IMR-90 (cell line): ENCODE measurements at regions not wholly inside any gene's neighbourhood (a gene's known extent, or its start where the extent isn't known, plus 50 kb on each side); places are given as distances from the start of the nearest gene placed in this dataset.

Experiments used
- ATAC-seq: fragments of 200-7000 bp; cut with Tn5 transposase; 2 replicates; pipeline ENCODE4 v1.9.1; 2020; ENCODE audit warnings: low read depth, mild to moderate bottlenecking, moderate library complexity
- BruUV-seq: library from RNA; stranded (reverse); fragments of 400-500 nt; replicated peaks from 2 replicates; lab custom pipeline; 2021; lab: Mats Ljungman, UMichigan
- CTCF ChIA-PET: fragments of 300-600 bp; formaldehyde crosslinking; extraction: SDS; loops from one replicate; lab custom pipeline; 2021; ENCODE audit warnings: antibody characterized with exemption; lab: Yijun Ruan, JAX
- POLR2A ChIA-PET: fragments of 300-600 bp; sonication (Branson Sonifier 250); formaldehyde crosslinking; loops from one replicate; lab custom pipeline; 2022; ENCODE audit warnings: antibody characterized with exemption; ENCODE audit not compliant: unreplicated experiment; lab: Charles Lee
- DNase-seq: peaks from one replicate; pipeline ENCODE4 v3.0.0; 2013
- H2AFZ ChIP-seq: replicated peaks from 2 replicates; pipeline ENCODE3; 2013; ENCODE audit warnings: low read length, mild to moderate bottlenecking; ENCODE audit not compliant: poor library complexity
- H2AK5ac ChIP-seq: 2 replicates; pipeline ENCODE4 v1.6.1; 2013; ENCODE audit warnings: low read depth, low read length, inconsistent platforms
- H2AK9ac ChIP-seq: replicated peaks from 2 replicates; pipeline ENCODE3; 2013; ENCODE audit warnings: mild to moderate bottlenecking, low read depth, low read length, moderate library complexity; ENCODE audit not compliant: poor library complexity
- H2BK120ac ChIP-seq: 2 replicates; pipeline ENCODE4 v1.6.1; 2013; ENCODE audit warnings: low read depth, low read length, inconsistent platforms
- H2BK15ac ChIP-seq: 3 replicates; pipeline ENCODE4 v1.6.1; 2013; ENCODE audit warnings: low read depth, low read length, inconsistent platforms
- H2BK20ac ChIP-seq: 2 replicates; pipeline ENCODE4 v1.6.1; 2013; ENCODE audit warnings: low read depth, mild to moderate bottlenecking, inconsistent platforms, low read length, moderate library complexity
- H2BK5ac ChIP-seq: 2 replicates; pipeline ENCODE4 v1.6.1; 2013; ENCODE audit warnings: mild to moderate bottlenecking, low read depth, low read length, inconsistent platforms; ENCODE audit not compliant: poor library complexity, severe bottlenecking
- H3K14ac ChIP-seq: replicated peaks from 2 replicates; pipeline ENCODE4 v1.6.1; 2013; ENCODE audit warnings: low read depth, low read length, inconsistent platforms
- H3K18ac ChIP-seq: 2 replicates; pipeline ENCODE4 v1.6.1; 2013; ENCODE audit warnings: low read depth, low read length, control low read depth
- H3K23ac ChIP-seq: 2 replicates; pipeline ENCODE4 v1.6.1; 2013; ENCODE audit warnings: low read depth, low read length, inconsistent platforms
- H3K27ac ChIP-seq: 2 replicates; pipeline ENCODE4 v1.5.1; 2013; ENCODE audit warnings: mild to moderate bottlenecking, control low read depth, low read length; ENCODE audit not compliant: insufficient read depth
- H3K27me3 ChIP-seq: 2 replicates; pipeline ENCODE4 v1.6.1; 2013; ENCODE audit warnings: low read length; ENCODE audit not compliant: control insufficient read depth, insufficient read depth
- H3K36me3 ChIP-seq: 2 replicates; pipeline ENCODE4 v1.6.1; 2013; ENCODE audit warnings: low read length, mixed read lengths; ENCODE audit not compliant: control insufficient read depth, insufficient read depth
- H3K4ac ChIP-seq: 2 replicates; pipeline ENCODE4 v1.6.1; 2013; ENCODE audit warnings: low read depth, low read length, inconsistent platforms
- H3K4me1 ChIP-seq: 2 replicates; pipeline ENCODE4 v1.6.1; 2013; ENCODE audit warnings: low read length, mixed read lengths; ENCODE audit not compliant: control insufficient read depth, insufficient read depth
- H3K4me2 ChIP-seq: 2 replicates; pipeline ENCODE4 v1.6.1; 2013; ENCODE audit warnings: low read depth, mild to moderate bottlenecking, control low read depth, low read length, moderate library complexity
- H3K4me3 ChIP-seq: 2 replicates; pipeline ENCODE4 v1.5.1; 2013; ENCODE audit warnings: low read depth, mild to moderate bottlenecking, control low read depth, low read length, moderate library complexity; ENCODE audit not compliant: insufficient read depth
- H3K56ac ChIP-seq: 2 replicates; pipeline ENCODE4 v1.6.1; 2013; ENCODE audit warnings: low read length, inconsistent platforms; ENCODE audit not compliant: insufficient read depth; ENCODE audit errors: extremely low read depth
- H3K79me1 ChIP-seq, 2 experiments: 2 replicates each; pipeline ENCODE4 v1.6.1; 2013; ENCODE audit warnings: low read length in 2 of 2, inconsistent platforms in 1 of 2, low read depth in 1 of 2
- H3K9ac ChIP-seq: 2 replicates; pipeline ENCODE4 v1.6.1; 2013; ENCODE audit warnings: low read depth, low read length, control low read depth
- H3K9me1 ChIP-seq: 2 replicates; pipeline ENCODE4 v1.6.1; 2013; ENCODE audit warnings: low read length, inconsistent platforms; ENCODE audit not compliant: insufficient read depth
- H3K9me3 ChIP-seq: 2 replicates; pipeline ENCODE4 v1.6.1; 2013; ENCODE audit warnings: low read length; ENCODE audit not compliant: control insufficient read depth, insufficient read depth
- H4K20me1 ChIP-seq: 2 replicates; pipeline ENCODE4 v1.6.1; 2013; ENCODE audit warnings: low read length, inconsistent platforms; ENCODE audit not compliant: insufficient read depth
- H4K5ac ChIP-seq: 2 replicates; pipeline ENCODE4 v1.6.1; 2013; ENCODE audit warnings: mild to moderate bottlenecking, low read depth, low read length, control low read depth
- H4K8ac ChIP-seq, 2 experiments: 2 replicates each; pipeline ENCODE4 v1.6.1; 2013; ENCODE audit warnings: low read depth in 2 of 2, low read length in 2 of 2, control low read depth in 1 of 2, inconsistent platforms in 1 of 2
- H4K91ac ChIP-seq: 2 replicates; pipeline ENCODE4 v1.6.1; 2013; ENCODE audit warnings: low read depth, low read length, inconsistent platforms; ENCODE audit not compliant: insufficient read depth
- BHLHE40 ChIP-seq: fragments of 150-350 bp; IDR thresholded peaks from 2 replicates; pipeline ENCODE4 v1.6.1; 2016; ENCODE audit warnings: mild to moderate bottlenecking, low read depth, low read length
- CEBPB ChIP-seq: IDR thresholded peaks from 2 replicates; pipeline ENCODE4 v1.6.1; 2012; ENCODE audit warnings: low read depth, low read length, improper control_type of control experiment
- ELK1 ChIP-seq: fragments of 150-350 bp; IDR thresholded peaks from 2 replicates; pipeline ENCODE4 v1.6.1; 2016; ENCODE audit warnings: low read depth, mild to moderate bottlenecking, low read length, moderate library complexity, borderline replicate concordance
- FOS ChIP-seq: fragments of 150-350 bp; IDR thresholded peaks from 2 replicates; pipeline ENCODE4 v1.6.1; 2016; ENCODE audit warnings: low read depth, low read length
- MAZ ChIP-seq: IDR thresholded peaks from 2 replicates; pipeline ENCODE4 v1.6.1; 2012; ENCODE audit warnings: low read depth, mild to moderate bottlenecking, low read length, improper control_type of control experiment, moderate library complexity, borderline replicate concordance
- MXI1 ChIP-seq: IDR thresholded peaks from 2 replicates; pipeline ENCODE4 v1.6.1; 2012; ENCODE audit warnings: low read depth, mild to moderate bottlenecking, low read length, moderate library complexity, borderline replicate concordance
- NFE2L2 ChIP-seq: fragments of 150-350 bp; IDR thresholded peaks from 2 replicates; pipeline ENCODE4 v1.6.1; 2016; ENCODE audit warnings: low read depth, mild to moderate bottlenecking, low read length
- RAD21 ChIP-seq: IDR thresholded peaks from 2 replicates; pipeline ENCODE4 v1.6.1; 2012; ENCODE audit warnings: low read length, improper control_type of control experiment
- RFX5 ChIP-seq: IDR thresholded peaks from 2 replicates; pipeline ENCODE4 v1.8.0; 2012; ENCODE audit warnings: low read depth, mild to moderate bottlenecking, low read length, moderate library complexity
- USF2 ChIP-seq: fragments of 150-350 bp; IDR thresholded peaks from 2 replicates; pipeline ENCODE4 v1.6.1; 2017; ENCODE audit warnings: mild to moderate bottlenecking, antibody characterized with exemption, low read length, low read depth
- dilution Hi-C: fragments of 300-500 bp; cut with HindIII; formaldehyde crosslinking; loops from one replicate; pipeline ENCODE4 v1.14.3; 2018; ENCODE audit warnings: low sequenced_read_pairs; ENCODE audit not compliant: unreplicated experiment
- in situ Hi-C: fragments of 300-500 bp; cut with MboI; formaldehyde crosslinking; loops from 3 replicates; pipeline ENCODE4 v1.14.3; 2019; ENCODE audit warnings: low sequenced_read_pairs, inconsistent platforms, mixed read lengths
- intact Hi-C: fragments of 100-400 bp; cut with micrococcal nuclease; formaldehyde crosslinking; loops from 2 replicates; pipeline ENCODE4 v1.10.0; 2022

- H2BK5ac ChIP-seq, result no peak overlapping the region
- H4K20me1 ChIP-seq, result no peaks in the 10 kb centered on the region
- no peaks in the 10 kb centered on the region for H3K4me1 ChIP-seq
- POLR2A ChIA-PET, result no interaction called here
- H3K4me2 ChIP-seq, result no peak overlapping the region
- H3K36me3 ChIP-seq, result no peaks in the 10 kb centered on the region
- no peak overlapping the region for H3K4ac ChIP-seq
- H3K27me3 ChIP-seq, result no peaks in the 10 kb centered on the region
- CTCF ChIA-PET, result no interaction called here
- no peak overlapping the region for H3K27ac ChIP-seq
- no peak overlapping the region for H3K9ac ChIP-seq
- H2AK5ac ChIP-seq, result no peak overlapping the region
- DNase-seq (no peak), ATAC-seq (no peak)
- H3K23ac ChIP-seq, result no peak overlapping the region
- no peaks in the 10 kb centered on the region for H3K9me1 ChIP-seq
- H2BK20ac ChIP-seq, result no peak overlapping the region
- BruUV-seq, result no TSS peak
- H2BK120ac ChIP-seq, result no peak overlapping the region
- dilution Hi-C loops (no loop called here), in situ Hi-C loops (no loop called here), intact Hi-C loops (no loop called here)
- no peak for TF ChIP-seq MXI1
- TF ChIP-seq USF2, result no peak
- TF ChIP-seq ELK1, result no peak
- no peak for TF ChIP-seq FOS
- TF ChIP-seq CEBPB, result no peak
- no peak for TF ChIP-seq RAD21
- TF ChIP-seq MAZ, result no peak
- TF ChIP-seq NFE2L2, result no peak
- TF ChIP-seq RFX5, result no peak
- TF ChIP-seq BHLHE40, result no peak
- H4K8ac ChIP-seq, result no peak overlapping the region
- H3K9me3 ChIP-seq, result 0 out of 2 replicates have a peak, but pooled peaks cover under 1% of the 10 kb centered on the region
- no peak overlapping the region for H2AK9ac ChIP-seq
- no peak overlapping the region for H3K14ac ChIP-seq
- no peak overlapping the region for H3K18ac ChIP-seq
- no peak overlapping the region for H4K91ac ChIP-seq
- no peak overlapping the region for H3K4me3 ChIP-seq
- H3K56ac ChIP-seq, result no peak overlapping the region
- H2BK15ac ChIP-seq, result no peak overlapping the region
- H4K5ac ChIP-seq, result no peak overlapping the region
- no peaks in the 10 kb centered on the region for H3K79me1 ChIP-seq
- no peak overlapping the region for H2AFZ ChIP-seq
These were observed 64.0 kb upstream of the VCX2 start for GRCh38 chrX:8235026-8235425.
